ENCODE measurements at regions not wholly inside any gene's neighbourhood (a gene's known extent, or its start where the extent isn't known, plus 50 kb on each side); places are given as distances from the start of the nearest gene placed in this dataset.
A peak's percentile ranks its signal among the peaks of the same experiment; 100 is the strongest.

GRCh38 chr13:59326717-59327116, 837.0 kb downstream of the DIAPH3 start:
- Histone ChIP-seq H2AFZ (no peak overlapping the region), H3K27me3 (no peaks in the 10 kb centered on the region), H3K4me1 (ENCODE audit: insufficient read depth) (no peaks in the 10 kb centered on the region), H3K9me2 (replicated peaks; ENCODE audit: insufficient read depth) (no peaks in the 10 kb centered on the region), H3K4me3 (no peak overlapping the region), H3K79me2 (no peaks in the 10 kb centered on the region), H3K36me3 (replicated peaks; ENCODE audit: insufficient read depth, low read depth) (no peaks in the 10 kb centered on the region), H4K20me1 (ENCODE audit: insufficient read depth, poor library complexity, severe bottlenecking) (no peaks in the 10 kb centered on the region), H3K9me3 (ENCODE audit: low read depth) (no peaks in the 10 kb centered on the region), H3K27ac (no peak overlapping the region), H3K4me2 (no peak overlapping the region)
- TF ChIP-seq CTCF (IDR thresholded peaks at IDR 0.05; ENCODE audit: poor library complexity) (no peak), EZH2phosphoT487 (IDR thresholded peaks at IDR 0.05; ENCODE audit: low read depth, severe bottlenecking, unreplicated experiment) (no peak), EZH2 (IDR thresholded peaks at IDR 0.05; ENCODE audit: borderline replicate concordance) (no peak)
- peak; percentile 10 for DNase-seq (ENCODE audit: low spot score)
- WGBS (ENCODE audit: low lambda C conversion rate, missing lambda C conversion rate) = 94% methylated on average over 1 of the region's 1 CpG

- no peaks in the 10 kb centered on the region for H3K4me1 ChIP-seq (ENCODE audit: insufficient read depth)
- no peak overlapping the region for H2AFZ ChIP-seq
- no peak for DNase-seq (ENCODE audit: low spot score)
- no peaks in the 10 kb centered on the region for H3K9me2 ChIP-seq (replicated peaks; ENCODE audit: insufficient read depth)
- H3K4me3 ChIP-seq = no peak overlapping the region
- no peaks in the 10 kb centered on the region for H3K9me3 ChIP-seq (ENCODE audit: low read depth)
- TF ChIP-seq EZH2 (IDR thresholded peaks at IDR 0.05; ENCODE audit: borderline replicate concordance) (no peak), EZH2phosphoT487 (IDR thresholded peaks at IDR 0.05; ENCODE audit: low read depth, severe bottlenecking, unreplicated experiment) (no peak), CTCF (IDR thresholded peaks at IDR 0.05; ENCODE audit: poor library complexity) (no peak)
- no peaks in the 10 kb centered on the region for H3K27me3 ChIP-seq
- H3K79me2 ChIP-seq = no peaks in the 10 kb centered on the region
- H3K4me2 ChIP-seq = no peak overlapping the region
- H3K27ac ChIP-seq = no peak overlapping the region
- no peaks in the 10 kb centered on the region for H4K20me1 ChIP-seq (ENCODE audit: insufficient read depth, poor library complexity, severe bottlenecking)
- WGBS (ENCODE audit: low lambda C conversion rate, missing lambda C conversion rate) = 87% methylated on average over 1 of the region's 1 CpG
- H3K36me3 ChIP-seq (replicated peaks; ENCODE audit: insufficient read depth, low read depth) = no peaks in the 10 kb centered on the region
These were observed 833.0 kb downstream of the DIAPH3 start for GRCh38 chr13:59330764-59331163.

GRCh38 chr13:59332966-59333365, 830.8 kb downstream of the DIAPH3 start:
- H3K9me2 ChIP-seq (replicated peaks; ENCODE audit: insufficient read depth) = no peaks in the 10 kb centered on the region
- no peaks in the 10 kb centered on the region for H3K36me3 ChIP-seq (replicated peaks; ENCODE audit: insufficient read depth, low read depth)
- no peak overlapping the region for H3K4me3 ChIP-seq
- DNase-seq (ENCODE audit: low spot score) = no peak
- no peak overlapping the region for H3K27ac ChIP-seq
- no peaks in the 10 kb centered on the region for H3K4me1 ChIP-seq (ENCODE audit: insufficient read depth)
- TF ChIP-seq EZH2 (IDR thresholded peaks at IDR 0.05; ENCODE audit: borderline replicate concordance) = no peak
- TF ChIP-seq CTCF (IDR thresholded peaks at IDR 0.05; ENCODE audit: poor library complexity) = no peak
- TF ChIP-seq EZH2phosphoT487 (IDR thresholded peaks at IDR 0.05; ENCODE audit: low read depth, severe bottlenecking, unreplicated experiment) = no peak
- H2AFZ ChIP-seq = no peak overlapping the region
- WGBS (ENCODE audit: low lambda C conversion rate, missing lambda C conversion rate) = 96% methylated on average over 3 of the region's 3 CpGs
- no peaks in the 10 kb centered on the region for H3K79me2 ChIP-seq
- H3K27me3 ChIP-seq = no peaks in the 10 kb centered on the region
- no peaks in the 10 kb centered on the region for H4K20me1 ChIP-seq (ENCODE audit: insufficient read depth, poor library complexity, severe bottlenecking)
- H3K4me2 ChIP-seq = no peak overlapping the region
- no peaks in the 10 kb centered on the region for H3K9me3 ChIP-seq (ENCODE audit: low read depth)

DNA sequence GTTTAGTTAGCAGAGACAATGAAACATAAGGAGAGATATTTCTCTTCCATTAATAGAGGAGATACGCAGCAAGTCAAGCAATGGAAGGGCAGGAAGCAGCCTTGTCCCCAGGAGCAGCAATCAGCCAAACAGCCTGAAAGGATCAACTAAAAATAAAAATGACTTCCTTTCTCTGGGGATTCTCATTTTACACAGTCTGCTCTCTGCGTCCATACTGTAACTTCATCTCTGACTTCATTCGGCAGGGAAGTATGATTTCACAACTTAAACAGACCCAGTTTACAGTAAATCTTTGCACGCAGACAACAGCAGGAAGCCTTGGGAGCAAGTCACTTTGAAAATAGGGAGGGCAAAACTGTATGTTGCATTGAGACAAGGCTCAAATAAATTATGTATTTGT, 826.7 kb downstream of the DIAPH3 start:
- peak; percentile 19 for DNase-seq (ENCODE audit: low spot score)
- peak overlapping the region; percentile 17 for H2AFZ ChIP-seq

More for the DNA sequence above, 826.7 kb downstream of the DIAPH3 start:
- H3K9me3 ChIP-seq (ENCODE audit: low read depth) = no peaks in the 10 kb centered on the region
- H3K9me2 ChIP-seq (replicated peaks; ENCODE audit: insufficient read depth) = no peaks in the 10 kb centered on the region
- H3K4me1 ChIP-seq (ENCODE audit: insufficient read depth) = no peaks in the 10 kb centered on the region
- TF ChIP-seq EZH2phosphoT487 (IDR thresholded peaks at IDR 0.05; ENCODE audit: low read depth, severe bottlenecking, unreplicated experiment) (no peak), EZH2 (IDR thresholded peaks at IDR 0.05; ENCODE audit: borderline replicate concordance) (no peak), CTCF (IDR thresholded peaks at IDR 0.05; ENCODE audit: poor library complexity) (no peak)
- no peaks in the 10 kb centered on the region for H4K20me1 ChIP-seq (ENCODE audit: insufficient read depth, poor library complexity, severe bottlenecking)
- 59% methylated on average over 4 of the region's 4 CpGs for WGBS (ENCODE audit: low lambda C conversion rate, missing lambda C conversion rate)
- no peak overlapping the region for H3K4me3 ChIP-seq
- no peaks in the 10 kb centered on the region for H3K36me3 ChIP-seq (replicated peaks; ENCODE audit: insufficient read depth, low read depth)
- no peak overlapping the region for H3K27ac ChIP-seq
- no peaks in the 10 kb centered on the region for H3K79me2 ChIP-seq
- H3K4me2 ChIP-seq = no peak overlapping the region
- no peaks in the 10 kb centered on the region for H3K27me3 ChIP-seq

All from hepatocyte (in vitro differentiated cells).